GM19023 (cell line): ENCODE measurements at regions not wholly inside any gene's neighbourhood (a gene's known extent, or its start where the extent isn't known, plus 50 kb on each side); places are given as distances from the start of the nearest gene placed in this dataset.
"Not testable (repeated sequence)": the region's sequence is repeated elsewhere in the genome, so short reads cannot be mapped to it uniquely, and the experiment has no call there.

Source experiments
- ATAC-seq: cut with Tn5 transposase; IDR thresholded peaks from one replicate; pipeline ENCODE4 v1.9.1; 2021; ENCODE audit warnings: mild to moderate bottlenecking, moderate library complexity; ENCODE audit not compliant: unreplicated experiment

DNA sequence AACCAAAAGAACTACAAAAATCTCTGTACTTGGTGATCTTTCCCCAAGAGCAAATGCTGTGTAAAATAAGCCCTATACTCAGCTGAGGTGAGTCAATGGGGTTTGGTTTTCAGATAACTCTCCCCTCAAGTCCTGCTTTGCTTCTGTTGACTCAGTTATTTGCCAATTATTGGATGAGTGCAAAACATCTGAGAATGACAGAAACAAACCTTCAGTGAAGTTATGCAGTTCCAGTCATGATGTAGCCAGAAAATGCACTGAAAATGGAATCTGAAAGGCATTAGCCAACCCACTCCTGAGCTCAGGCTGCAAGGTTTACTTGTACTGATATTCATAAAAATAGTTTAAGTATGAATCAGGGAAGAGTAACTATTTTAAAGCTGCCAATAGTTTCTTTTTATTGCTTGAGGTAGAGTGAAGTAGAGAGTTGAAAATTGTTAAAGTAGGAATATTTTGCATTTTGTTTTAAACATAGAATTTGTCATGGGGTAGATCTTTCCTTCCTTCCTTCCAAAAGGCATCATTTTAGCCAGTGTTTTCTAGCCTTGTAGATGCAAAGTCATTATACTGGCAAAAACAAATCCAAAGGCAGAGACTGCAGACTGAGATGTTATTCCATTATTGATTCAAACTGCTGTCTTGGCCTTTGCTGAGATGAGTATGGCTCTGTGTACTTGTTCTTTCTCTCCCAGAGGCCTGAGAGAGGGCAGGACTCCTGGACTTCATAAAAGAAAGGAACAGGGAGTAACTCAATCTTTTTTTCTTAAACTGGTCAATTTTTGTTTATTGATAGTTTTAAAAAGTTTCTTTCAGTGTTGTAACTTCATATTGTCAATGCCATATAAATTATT lies 215.3 kb downstream of the RND3 start:
- no peak for ATAC-seq

DNA sequence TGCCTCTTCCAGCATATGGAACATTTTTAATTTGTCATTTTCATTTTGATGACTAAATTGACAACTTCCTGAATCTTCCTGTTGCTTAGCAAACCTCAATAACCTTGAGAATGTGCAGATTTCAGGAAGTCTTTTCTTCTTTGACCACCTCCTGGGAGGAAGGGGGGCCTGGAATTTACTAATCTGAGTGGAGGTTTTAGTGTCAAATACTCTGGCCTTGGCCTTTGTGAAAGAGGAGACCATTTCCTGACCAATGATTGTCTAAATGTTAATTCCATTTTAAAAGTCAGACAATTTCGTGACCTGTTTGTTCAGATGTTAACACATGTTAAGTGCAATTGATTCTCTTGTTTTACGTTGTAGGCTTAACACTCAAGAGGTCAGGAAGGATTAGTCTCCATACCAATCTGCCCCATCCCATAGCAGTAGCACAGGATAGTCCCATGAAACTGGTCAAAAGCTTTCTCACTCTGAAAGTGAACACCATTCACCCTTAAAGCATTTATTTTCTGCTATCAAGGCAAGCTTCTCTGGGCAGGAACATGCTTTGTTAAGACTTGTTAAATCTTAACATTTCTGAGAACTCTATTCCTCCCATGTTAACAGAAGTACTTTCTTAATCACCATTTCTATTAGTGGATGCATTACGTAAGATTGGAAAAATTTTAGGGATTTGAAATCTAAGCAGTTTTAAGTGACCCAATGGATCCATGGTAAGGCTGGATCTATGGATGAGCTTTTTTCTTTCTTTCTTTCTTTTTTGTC lies 219.6 kb downstream of the RND3 start:
- ATAC-seq = no peak

DNA sequence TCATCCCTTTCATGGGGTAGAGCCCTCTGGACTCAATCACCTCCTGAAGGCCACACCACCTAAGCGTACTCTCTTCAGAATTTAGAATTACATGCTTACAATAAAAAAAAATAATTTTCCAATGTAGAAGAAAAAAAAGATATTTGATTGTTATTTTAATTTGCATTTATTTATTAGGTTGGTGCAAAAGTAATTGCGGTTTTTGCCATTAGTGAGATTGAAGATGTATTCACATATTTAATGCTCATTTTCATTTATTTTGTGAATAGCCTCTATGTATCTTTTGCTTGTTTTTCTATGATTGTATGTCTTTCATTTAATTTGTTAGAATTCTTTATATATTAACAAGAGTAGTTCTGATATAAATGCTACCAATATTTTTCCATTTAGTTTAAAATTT lies 220.5 kb downstream of the RND3 start:
- ATAC-seq = no peak

DNA sequence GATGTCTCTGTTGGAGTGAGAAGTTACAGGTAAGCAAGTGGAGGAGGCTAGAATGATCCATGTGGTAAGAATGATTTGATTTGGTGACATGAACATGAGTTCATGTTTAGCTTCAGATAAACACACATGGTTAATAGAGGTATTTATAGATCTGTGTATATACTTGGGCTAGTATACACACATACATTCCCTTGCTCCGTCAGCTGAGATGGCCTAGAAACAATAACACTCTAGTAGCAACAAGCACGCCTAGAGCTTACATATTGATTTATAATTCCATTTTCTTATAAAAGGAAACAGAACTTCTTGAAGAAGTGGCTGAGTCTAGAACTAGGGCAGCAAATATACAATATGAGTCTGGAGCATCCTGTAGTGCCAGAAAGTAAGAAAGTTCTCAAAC lies 223.0 kb downstream of the RND3 start:
- ATAC-seq = no peak

- ATAC-seq = no peak
Measured at GRCh38 chr2:150261691-150262090, 225.8 kb downstream of the RND3 start.

GRCh38 chr2:150260636-150261035 lies 226.8 kb downstream of the RND3 start:
- no peak for ATAC-seq

GRCh38 chr2:150259746-150260145 lies 227.7 kb downstream of the RND3 start:
- no peak for ATAC-seq

DNA sequence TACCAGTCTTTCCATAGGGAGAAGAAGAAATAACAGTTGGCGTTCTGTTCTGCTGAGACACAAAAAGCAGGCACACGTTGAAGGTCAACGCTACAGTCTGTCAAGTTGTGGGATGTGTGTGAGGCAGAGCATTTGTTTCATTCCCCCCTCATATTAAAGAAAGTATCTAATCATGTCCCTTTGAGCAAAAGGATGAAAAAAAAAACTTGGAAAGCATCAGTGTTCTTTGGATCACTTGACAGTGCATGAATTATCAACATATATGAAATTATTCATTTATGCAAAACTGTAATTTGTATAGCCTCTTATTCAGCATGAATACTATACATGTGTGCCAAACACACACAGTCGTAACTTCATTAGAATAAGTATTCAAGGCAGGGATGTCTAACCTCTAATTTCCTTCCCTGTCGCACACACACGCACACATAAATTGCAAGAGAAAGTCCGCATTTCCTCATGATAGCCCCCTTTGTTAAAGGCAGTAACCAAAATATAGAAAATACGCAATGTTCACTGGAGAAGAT lies 228.6 kb downstream of the RND3 start:
- ATAC-seq = no peak

DNA sequence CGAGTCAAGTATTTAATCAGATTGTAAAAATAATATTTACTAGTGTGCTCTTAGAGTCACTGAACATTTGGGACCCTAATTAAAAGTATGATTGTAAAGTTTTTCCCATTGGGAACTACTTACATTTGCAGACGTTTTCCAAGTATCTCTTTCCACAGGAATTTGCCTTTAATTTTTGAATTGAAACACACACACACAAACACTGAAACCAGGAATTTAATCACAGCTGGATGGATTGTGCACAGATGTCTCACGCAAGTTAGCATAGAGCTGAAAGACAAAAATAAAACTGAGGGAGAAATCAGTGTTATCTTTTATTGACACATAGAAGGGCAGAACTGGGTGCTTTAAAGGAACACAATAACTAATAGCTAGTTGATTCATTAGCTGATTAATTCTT lies 230.7 kb downstream of the RND3 start:
- no peak for ATAC-seq

DNA sequence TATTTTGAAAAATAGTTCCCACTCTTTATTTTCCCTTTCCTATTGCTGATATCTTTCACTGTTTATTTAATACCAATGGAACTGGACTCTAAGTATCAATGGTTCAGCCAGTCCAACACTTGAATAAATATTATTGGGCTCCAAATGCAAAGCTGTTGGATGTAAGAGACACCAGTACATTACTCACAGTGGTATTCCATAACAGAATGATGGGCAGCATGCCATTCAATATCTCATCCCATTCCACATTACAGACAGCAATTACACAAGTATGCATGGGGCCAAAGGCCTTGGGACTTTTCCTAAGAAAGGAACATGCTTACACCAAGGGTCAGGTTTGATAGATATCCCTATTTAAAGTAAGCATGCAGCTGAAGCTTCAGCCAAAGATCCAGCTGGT lies 231.9 kb downstream of the RND3 start:
- ATAC-seq = no peak

DNA sequence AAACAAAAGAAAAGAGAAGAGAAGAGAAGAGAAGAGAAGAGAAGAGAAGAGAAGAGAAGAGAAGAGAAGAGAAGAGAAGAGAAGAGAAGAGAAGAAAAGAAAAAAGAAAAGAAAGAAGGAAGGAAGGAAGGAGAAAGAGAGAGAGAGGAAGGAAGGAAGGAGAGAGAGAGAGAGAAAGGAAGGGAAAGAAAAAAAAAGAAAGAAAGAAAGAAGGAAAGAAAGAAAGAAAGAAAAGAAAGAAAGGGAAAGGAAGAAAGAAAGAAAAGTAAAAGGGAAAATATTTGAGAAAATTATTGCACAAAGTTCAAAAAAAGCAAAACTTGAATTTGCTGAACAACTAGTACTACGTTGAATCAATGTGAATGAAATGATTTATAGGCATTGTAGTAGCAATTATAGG lies 237.7 kb downstream of the RND3 start:
- not testable (repeated sequence) for ATAC-seq

- no peak for ATAC-seq
Measured at GRCh38 chr2:150247481-150247880, 240.0 kb downstream of the RND3 start.

DNA sequence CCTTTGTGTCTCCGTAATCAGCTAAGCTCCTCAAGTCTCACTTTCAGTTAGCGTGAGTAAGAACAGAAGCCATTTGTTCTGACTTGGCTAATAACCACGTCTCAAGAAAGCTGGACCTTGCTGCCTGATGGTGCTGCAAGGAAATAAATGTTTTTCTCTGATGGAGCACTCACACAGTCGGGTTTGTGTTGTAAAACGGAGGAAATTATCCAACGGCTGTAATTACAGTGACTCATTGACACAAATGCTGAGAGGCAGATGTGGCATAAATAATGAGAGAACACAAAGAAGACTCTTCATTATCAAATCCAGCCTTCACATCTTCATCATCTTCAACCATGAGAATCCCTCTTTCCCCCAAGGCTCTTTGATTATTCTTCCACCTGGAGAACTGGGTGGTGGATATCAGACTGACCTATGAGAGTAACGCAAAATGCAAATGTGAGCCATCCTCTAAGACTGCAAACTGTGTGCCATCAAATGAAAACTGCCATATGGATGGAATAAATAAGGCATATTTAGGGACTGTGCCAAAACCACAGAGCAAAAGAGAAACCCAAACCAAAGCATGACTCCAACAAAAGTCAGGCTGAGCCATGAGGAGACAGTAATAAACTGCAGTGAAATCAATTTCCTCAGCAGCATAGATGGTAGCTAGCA lies 252.6 kb downstream of the RND3 start:
- ATAC-seq = no peak

DNA sequence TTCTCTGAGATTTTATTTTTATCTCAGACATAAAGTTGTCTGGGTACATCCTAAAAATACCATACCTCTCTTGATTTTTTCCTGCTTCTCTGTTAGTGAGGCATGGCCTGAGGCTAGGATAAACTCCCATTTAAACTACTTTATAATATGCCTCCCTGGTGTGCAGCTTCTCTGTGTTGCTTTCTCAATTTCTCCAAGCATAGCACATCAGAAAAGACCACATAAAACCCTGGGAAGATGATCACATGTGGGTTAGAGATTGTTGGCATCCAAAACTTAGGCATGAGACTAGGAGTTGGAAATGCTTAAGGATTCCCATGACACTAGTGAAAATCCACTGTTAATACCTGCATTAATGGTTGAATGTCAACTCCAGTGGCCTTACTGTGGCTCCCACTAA lies 254.6 kb downstream of the RND3 start:
- no peak for ATAC-seq

GRCh38 chr2:150232321-150232720 lies 255.1 kb downstream of the RND3 start:
- ATAC-seq = no peak

GRCh38 chr2:150230616-150231015 lies 256.9 kb downstream of the RND3 start:
- no peak for ATAC-seq

- ATAC-seq = no peak
Measured at GRCh38 chr2:150230004-150230403, 257.5 kb downstream of the RND3 start.

DNA sequence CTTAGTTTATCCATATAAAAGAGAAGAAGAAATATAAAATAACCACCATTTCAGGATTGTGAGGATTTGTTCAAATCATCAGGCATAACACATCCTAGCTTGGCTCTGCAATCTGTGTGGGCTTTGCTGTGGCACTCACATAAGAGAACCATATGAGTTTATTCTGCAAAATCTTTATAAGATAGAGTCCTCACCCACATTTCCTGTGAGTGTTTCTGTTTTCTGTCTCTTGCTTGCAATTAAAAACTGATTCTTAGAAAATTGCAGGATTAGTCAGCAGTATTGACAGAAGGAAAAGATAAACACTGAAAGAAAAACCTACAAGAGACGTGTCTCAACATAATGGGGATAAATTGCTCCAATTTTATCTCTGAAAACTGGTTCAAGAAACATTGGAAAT lies 258.5 kb downstream of the RND3 start:
- no peak for ATAC-seq

GRCh38 chr2:150225030-150225429 lies 262.4 kb downstream of the RND3 start:
- ATAC-seq = no peak

- ATAC-seq = no peak
Measured at GRCh38 chr2:150224321-150224720, 263.1 kb downstream of the RND3 start.

- ATAC-seq = no peak
Measured at GRCh38 chr2:150222942-150223341, 264.5 kb downstream of the RND3 start.

- no peak for ATAC-seq
Measured at GRCh38 chr2:150222379-150222778, 265.1 kb downstream of the RND3 start.
